Mesothelial cell of epicardium (in vitro differentiated cells): ENCODE measurements at regions not wholly inside any gene's neighbourhood (a gene's known extent, or its start where the extent isn't known, plus 50 kb on each side); places are given as distances from the start of the nearest gene placed in this dataset.

ENCODE experiments used
- DNase-seq, 2 experiments: peaks; one replicate each; pipeline ENCODE4 v3.0.0; 2021; ENCODE audit warnings: low spot score in 2 of 2; ENCODE audit not compliant: unreplicated experiment in 2 of 2
- H3K27ac Mint-ChIP-seq: 2 replicates; pipeline ENCODE4 v1.8.0; 2021; ENCODE audit warnings: mixed read lengths
- H3K27me3 Mint-ChIP-seq: 2 replicates; pipeline ENCODE4 v1.8.0; 2021; ENCODE audit warnings: low read depth, mixed read lengths
- H3K36me3 Mint-ChIP-seq: 2 replicates; pipeline ENCODE4 v1.8.0; 2021; ENCODE audit warnings: mixed read lengths
- H3K4me1 Mint-ChIP-seq: 2 replicates; pipeline ENCODE4 v1.8.0; 2021; ENCODE audit warnings: mixed read lengths
- H3K4me3 Mint-ChIP-seq: 2 replicates; pipeline ENCODE4 v1.8.0; 2021; ENCODE audit warnings: mild to moderate bottlenecking, moderate library complexity, mixed read lengths
- H3K9me3 Mint-ChIP-seq: 2 replicates; pipeline ENCODE4 v1.8.0; 2021; ENCODE audit warnings: mixed read lengths
- CTCF ChIP-seq: fragments of 200-600 bp; sonication (generic); IDR thresholded peaks from one replicate; pipeline ENCODE4 v1.5.0; 2021; ENCODE audit warnings: antibody characterized with exemption; ENCODE audit not compliant: unreplicated experiment

GRCh38 chrX:15939737-15940136 is 85.1 kb upstream of the AP1S2 start:
- TF ChIP-seq CTCF, result no peak
- no peak for DNase-seq
- Mint-ChIP-seq H3K9me3 (no peaks in the 10 kb centered on the region), H3K27me3 (no peaks in the 10 kb centered on the region), H3K27ac (no peak overlapping the region), H3K4me3 (no peak overlapping the region), H3K4me1 (peaks cover 8% of the 10 kb centered on the region), H3K36me3 (no peaks in the 10 kb centered on the region)

GRCh38 chrX:15938072-15938471 is 83.5 kb upstream of the AP1S2 start:
- DNase-seq, result no peak
- Mint-ChIP-seq H3K27ac (no peak overlapping the region), H3K27me3 (no peaks in the 10 kb centered on the region), H3K36me3 (no peaks in the 10 kb centered on the region), H3K4me3 (no peak overlapping the region), H3K9me3 (no peaks in the 10 kb centered on the region), H3K4me1 (peaks cover 3% of the 10 kb centered on the region)
- no peak for TF ChIP-seq CTCF

GRCh38 chrX:15931362-15931761 is 76.7 kb upstream of the AP1S2 start:
- no peaks in the 10 kb centered on the region for H3K36me3 Mint-ChIP-seq
- peaks cover 25% of the 10 kb centered on the region for H3K4me1 Mint-ChIP-seq
- no peak overlapping the region for H3K4me3 Mint-ChIP-seq
- H3K27me3 Mint-ChIP-seq, result no peaks in the 10 kb centered on the region
- DNase-seq, result no peak
- no peaks in the 10 kb centered on the region for H3K9me3 Mint-ChIP-seq
- no peak overlapping the region for H3K27ac Mint-ChIP-seq
- no peak for TF ChIP-seq CTCF

- Mint-ChIP-seq H3K4me1 (peaks cover 25% of the 10 kb centered on the region), H3K9me3 (no peaks in the 10 kb centered on the region), H3K27me3 (no peaks in the 10 kb centered on the region), H3K36me3 (no peaks in the 10 kb centered on the region), H3K27ac (no peak overlapping the region), H3K4me3 (no peak overlapping the region)
- no peak for DNase-seq
- no peak for TF ChIP-seq CTCF
Measured at GRCh38 chrX:15930585-15930984, 76.0 kb upstream of the AP1S2 start.

- no peak overlapping the region for H3K4me3 Mint-ChIP-seq
- no peak for DNase-seq
Measured at GRCh38 chrX:15929194-15929593, 74.6 kb upstream of the AP1S2 start.

More at GRCh38 chrX:15929194-15929593, 74.6 kb upstream of the AP1S2 start:
- Mint-ChIP-seq H3K4me1 (peaks cover 25% of the 10 kb centered on the region), H3K27me3 (no peaks in the 10 kb centered on the region), H3K9me3 (peaks cover 9% of the 10 kb centered on the region), H3K27ac (no peak overlapping the region), H3K36me3 (no peaks in the 10 kb centered on the region)
- TF ChIP-seq CTCF, result no peak
